ACHN (cell line): ENCODE measurements at regions not wholly inside any gene's neighbourhood (a gene's known extent, or its start where the extent isn't known, plus 50 kb on each side); places are given as distances from the start of the nearest gene placed in this dataset.
A peak's percentile ranks its signal among the peaks of the same experiment; 100 is the strongest.

Source experiments
- DNase-seq: peaks from one replicate; pipeline ENCODE4 v3.0.0-alpha.2; 2015
- in situ Hi-C: cut with HindIII; loops from 2 replicates; pipeline ENCODE4 v1.10.0; 2017; ENCODE audit warnings: low sequenced_read_pairs, low pct_ligation_motif_present, low pct_unique_long_range_greater_than_20kb

DNA sequence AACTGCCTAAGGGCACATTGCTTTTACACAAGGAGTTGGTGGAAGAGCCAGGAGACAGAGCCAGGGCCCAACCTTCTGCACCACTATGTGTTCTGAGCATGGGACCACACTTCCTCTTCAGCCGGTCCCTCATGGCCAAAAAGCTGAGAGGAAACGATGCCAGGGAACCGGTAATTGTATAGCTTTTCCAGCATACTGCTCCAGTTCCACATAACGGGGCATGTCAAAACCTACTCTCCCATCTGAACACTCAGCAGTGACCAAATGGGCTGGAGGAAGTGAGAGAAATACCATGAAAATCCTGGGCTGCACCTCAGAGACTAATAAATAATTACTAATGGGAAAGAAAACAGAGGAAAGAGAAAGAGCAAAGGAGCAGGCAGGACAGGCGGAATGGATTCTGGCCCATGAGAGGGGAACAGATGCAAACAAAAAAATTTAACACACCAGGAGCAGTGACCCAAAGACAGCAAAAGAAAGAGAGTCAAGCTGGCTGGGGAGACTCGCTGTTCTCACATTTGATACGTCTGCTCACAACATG lies 52.0 kb upstream of the BMP2 start:
- in situ Hi-C loops = no loop called here
- no peak for DNase-seq

DNA sequence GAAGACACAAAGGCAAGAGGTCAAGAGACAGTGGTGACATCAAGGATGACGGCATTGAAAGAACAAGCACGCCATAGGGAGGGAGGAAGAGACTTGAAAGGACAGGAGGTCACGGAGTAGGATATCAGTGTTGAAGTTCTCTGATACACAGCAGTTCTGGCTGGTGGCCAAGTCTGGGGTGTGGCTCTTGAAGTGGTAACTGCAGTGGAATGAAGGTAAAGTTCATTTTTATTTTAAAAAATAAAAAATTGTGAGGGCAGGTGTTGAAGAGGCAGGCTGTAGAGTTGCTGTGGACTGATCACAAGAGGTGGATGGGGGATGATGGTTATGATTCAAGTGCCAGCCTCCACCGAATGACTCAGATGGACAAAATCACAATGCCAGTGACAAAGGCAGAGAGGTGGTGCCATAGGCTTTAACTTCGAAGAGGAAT lies 53.2 kb upstream of the BMP2 start:
- DNase-seq = no peak

DNA sequence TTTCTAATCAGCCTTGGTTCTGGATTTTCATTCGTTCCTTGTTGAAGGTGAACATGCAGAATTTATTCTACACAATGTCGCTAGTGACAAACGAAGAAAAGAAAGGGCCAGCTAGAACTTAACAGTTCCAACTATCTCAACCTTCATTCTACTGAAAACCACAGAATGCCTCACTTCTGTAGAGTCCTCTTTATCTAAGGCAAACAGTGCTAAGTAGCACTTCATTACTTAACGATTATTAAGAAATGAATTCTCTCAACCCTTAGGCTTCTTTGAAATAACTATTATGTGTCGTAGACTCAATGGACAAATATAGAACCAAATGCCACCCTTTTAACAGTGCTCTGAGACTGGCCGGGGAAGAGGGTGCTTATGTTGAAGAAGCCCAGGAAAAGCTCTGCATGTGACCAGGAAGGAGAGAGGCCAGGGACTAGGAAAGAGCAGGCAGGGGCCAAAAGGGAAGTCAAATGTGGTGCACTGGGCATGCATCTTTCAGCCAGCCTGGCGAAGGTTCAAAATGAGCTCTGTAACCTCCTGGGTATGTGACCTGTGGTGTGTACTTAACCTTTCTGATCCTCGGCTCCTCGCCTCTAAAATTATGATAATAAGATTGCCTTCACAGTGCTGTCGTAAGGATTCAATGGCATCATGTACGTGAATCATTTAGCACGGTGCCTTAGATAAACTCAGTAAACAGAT lies 55.4 kb upstream of the BMP2 start:
- no peak for DNase-seq
- in situ Hi-C loops = no loop called here

More for the DNA sequence above, 53.2 kb upstream of the BMP2 start:
- in situ Hi-C loops = no loop called here

DNA sequence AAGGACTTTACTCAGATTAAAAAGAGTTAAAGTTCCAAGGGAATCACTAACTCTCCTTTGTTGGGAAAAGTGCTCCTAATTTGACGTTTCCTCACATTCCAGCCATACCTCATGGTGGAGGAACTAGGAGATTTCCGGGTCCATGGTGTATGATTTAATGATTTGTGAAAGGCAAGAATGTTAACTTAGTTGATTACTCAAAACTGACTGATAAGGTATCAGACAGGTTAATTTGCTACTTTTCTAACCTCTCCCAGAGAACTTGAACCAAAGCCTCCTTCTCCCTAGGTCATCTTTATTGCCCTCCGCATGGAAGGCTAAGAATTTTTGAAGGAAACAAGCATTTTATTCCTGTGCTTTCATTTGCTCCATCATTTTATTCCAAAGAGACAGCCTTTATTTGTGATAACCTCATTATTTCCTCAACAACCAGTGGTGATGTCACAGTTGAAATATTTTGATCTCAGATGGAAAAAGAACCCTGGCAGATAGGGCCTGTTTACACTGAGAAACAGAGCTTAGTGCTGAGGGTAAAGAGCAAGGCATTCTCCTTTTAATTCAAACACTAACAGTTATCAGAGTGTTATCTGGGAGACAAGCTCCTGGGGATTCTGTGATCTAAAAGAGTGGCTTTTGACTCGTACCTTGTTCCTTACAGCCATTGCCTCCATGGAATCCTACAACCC lies 57.4 kb upstream of the BMP2 start:
- DNase-seq = no peak
- in situ Hi-C loops = no loop called here

DNA sequence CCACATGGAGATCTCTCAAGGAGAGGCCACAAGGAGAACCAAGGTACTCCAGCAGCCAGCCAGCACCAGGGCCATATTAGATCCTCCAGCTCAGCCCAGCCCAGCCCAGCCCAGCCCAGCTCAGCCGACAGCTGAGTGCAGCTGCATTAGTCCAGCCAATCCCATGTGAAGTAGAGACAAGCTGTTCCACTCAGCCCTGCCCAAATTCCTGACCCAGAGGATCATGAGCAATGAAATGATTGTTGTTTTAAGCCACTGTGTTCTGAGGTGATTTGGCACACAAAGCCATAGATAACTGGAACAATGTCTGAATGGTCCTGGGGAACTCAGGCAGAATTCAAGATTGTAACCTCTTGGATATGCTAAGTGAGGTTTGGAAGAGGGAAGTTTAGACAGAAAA lies 59.5 kb upstream of the BMP2 start:
- DNase-seq = peak; percentile 8
- in situ Hi-C loops = no loop called here

DNA sequence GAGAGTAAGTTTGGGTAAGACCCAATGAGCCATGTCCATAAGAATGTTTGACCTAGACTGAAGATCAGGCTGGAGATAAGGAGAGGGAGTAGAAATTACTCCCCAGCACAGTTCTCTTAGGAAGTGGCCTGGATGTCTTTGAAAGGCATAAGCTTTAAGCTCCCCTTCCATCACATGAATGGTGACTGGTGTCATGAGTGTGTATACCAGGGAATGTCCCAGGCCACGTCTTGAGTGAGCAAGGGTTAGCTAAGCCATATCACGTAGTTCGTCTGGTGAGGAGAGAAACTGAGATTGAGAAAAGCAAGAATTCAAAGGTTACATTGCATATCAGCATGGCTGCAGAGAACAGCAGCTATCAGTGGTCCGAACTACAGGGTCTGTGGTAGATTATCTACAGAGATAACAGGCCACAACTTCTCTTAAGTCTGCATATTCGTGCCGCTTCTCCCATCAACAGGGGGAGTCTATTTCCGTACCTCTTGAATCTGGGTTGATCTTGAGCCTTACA lies 60.1 kb upstream of the BMP2 start:
- DNase-seq = no peak

DNA sequence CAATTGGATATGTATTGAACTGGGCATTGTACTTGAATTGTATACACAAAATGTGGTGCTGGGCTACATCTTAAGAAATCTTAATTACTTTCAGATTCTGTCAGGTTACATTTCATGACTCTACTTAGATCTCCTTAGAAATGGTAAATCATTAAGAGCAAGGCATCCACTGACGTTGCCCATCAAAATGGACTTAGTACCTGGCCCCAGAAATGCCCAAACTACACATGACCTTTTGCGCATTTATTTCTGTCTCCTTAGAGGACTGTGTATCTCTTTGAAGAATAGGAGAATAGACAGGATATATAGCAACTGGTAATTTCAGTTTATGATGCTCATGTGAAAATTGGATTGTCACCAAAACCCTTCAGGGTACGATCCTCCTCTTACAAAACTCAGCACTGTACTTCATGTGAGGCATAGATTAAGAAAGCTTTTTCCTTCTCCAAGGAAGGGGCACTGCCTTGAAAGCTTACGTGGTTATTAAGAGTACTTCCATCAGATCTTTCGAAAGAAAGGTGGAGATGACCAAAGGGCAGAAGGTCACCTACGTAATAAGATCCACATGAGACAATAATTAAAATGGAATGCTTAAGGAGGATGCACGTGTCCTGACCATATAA lies 61.4 kb upstream of the BMP2 start:
- in situ Hi-C loops = no loop called here
- DNase-seq = no peak

More for the DNA sequence above, 60.1 kb upstream of the BMP2 start:
- in situ Hi-C loops = no loop called here

DNA sequence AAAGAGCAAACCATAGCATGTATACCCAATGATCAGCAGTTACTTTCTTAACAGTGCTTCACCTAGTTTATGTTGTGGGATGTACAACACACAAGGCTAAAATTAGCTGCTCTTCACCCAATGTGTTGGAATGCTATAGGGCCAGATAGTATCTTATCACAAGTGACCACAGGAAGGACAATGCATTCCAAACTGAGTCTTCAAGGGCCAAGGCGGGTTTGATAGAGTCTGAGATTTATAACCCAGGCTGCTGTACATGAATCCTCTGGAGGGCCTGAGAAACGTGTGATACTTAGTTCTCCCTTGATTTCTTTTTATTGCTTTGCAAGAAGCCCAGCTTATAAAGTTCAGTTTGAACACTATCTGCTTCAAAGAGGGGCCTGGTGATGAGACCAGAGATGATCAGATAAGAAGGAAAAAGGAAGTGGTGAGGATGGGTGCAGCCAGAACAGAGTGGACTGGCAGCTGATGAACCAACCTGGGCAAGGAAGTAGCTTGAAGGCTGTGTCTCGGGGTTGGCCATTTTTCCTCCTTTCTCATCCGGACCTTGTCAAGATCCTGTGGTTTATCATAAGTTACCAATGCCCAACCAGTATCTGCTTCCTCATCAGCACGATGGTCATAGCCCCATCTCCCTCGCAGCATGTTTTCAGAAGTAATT lies 62.2 kb upstream of the BMP2 start:
- DNase-seq = no peak
- in situ Hi-C loops = no loop called here

DNA sequence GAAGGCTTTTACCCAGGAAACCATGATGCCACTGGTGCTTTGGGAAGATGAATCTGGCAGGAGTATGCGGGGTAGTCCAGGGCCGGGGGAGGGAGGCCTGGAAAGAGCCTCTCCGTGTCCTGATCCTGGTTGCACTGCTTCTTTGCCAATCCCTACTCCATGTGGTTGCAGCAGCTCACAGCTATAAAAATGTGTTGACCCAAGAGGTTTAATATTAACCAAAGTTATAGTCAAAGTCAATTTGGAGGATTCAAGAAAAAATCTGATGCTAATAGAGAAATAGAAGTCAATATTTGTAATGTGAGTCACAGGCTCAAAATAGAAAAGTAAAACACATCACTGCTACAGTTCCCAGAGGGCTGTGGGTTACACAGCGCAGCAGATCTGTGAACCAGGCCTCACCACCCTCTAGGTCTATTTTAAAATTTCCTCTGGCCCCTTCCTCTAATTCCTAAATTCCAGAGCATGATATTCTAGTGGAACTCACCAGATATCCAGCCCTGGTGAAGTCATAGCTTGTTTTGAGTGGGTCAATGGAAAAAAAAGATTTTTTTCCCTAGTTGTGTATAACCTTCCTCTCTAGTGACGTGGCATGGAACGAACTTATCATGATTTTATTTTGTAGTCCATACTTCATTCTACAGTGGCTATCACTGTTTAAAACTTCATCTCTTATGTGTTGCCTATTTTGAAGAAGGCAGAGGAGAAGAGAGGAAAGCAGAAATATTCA lies 63.2 kb upstream of the BMP2 start:
- peak; percentile 76 for DNase-seq
- in situ Hi-C loops = no loop called here

DNA sequence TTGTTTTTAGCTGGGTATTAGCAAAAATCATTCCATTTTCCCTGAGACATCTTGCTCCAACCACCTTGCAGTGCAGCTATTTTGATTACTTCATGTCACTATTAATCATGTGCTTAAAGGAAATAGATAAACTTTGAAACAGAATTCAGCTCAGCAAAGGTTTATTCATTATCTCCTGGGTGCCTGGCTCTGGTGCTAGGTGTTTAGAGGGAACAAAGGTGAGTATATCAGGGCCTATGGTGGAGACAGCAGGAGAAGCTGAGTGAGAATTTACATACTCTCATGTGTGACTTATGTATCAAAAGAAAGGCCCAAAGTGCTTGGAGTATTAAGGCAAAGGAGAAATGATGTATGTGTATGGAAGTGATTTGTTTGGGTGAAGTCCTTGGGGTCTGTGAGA lies 63.8 kb upstream of the BMP2 start:
- no peak for DNase-seq
- in situ Hi-C loops = no loop called here

DNA sequence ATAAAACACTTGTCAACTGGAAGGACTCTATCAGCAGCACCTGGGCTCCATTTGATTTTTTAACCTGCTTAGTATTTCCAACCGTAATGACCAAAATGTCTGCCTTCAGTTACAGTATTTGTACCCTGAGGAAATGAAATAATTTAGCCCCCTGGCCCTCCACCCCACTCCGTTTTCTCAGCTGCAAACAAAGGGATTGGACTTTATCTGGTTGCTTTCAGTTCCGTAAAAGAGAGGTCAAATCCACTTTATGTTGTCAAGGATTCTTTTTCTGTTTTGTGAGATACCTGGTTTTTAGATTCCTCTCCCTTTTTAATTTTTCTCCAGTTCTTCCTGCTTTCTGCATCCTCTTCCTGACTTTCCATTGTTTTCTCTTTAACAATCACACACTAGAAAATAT lies 64.4 kb upstream of the BMP2 start:
- in situ Hi-C loops = no loop called here
- DNase-seq = no peak

DNA sequence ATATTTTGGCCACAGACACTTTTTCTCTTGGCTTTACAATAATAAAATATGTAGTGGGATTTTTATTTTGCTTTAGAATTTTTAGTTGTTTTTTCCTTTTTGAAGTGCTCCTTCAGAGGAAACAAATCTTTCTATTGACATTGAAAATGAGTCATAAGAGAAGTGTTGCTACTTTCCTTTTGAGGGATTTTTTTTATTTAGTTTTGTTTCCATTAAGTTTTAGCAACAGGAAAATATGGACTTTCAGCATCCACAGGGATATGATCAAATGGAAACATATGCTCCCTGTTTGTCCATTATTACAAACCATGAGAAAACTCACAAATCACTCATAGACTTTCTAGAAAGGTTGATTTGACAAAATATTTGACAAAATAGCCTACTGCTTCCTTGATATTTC lies 65.3 kb upstream of the BMP2 start:
- DNase-seq = no peak
- in situ Hi-C loops = no loop called here

DNA sequence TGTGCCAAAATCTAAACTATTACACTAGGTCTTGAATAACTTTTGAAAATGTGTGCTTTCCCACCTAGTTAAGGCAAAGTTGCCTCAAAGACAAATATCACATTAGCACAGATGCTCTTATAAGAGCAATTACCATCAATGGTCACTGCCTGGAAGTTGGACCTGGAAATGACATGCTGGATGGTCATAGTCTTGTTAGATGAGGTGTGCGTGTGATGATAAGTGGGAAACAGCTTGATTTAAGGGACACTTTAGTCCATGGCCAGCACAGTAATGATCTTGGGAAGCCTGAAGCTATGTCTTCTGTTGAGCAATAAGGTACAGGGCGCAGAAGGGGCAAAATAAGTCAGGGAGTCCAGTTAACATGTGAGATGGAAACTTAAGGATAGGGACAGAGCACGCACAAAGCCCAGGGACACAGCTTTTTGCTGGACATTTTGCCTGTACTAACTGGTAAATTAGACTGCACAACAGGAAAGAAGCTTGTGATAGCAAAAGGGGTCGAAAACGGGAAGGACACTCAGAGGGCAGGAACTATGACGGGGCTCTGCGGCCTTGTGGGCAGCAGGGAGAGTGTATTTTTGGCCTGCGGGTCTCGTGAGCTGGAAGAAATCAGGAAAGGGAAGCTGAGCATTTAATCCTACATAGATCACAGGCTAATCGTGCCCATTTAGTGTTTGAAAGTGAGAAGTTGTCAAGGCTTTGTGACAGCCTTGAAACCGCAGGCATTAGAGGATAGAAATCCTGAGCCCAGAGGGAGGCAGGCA lies 66.7 kb upstream of the BMP2 start:
- no peak for DNase-seq
- in situ Hi-C loops = no loop called here

DNA sequence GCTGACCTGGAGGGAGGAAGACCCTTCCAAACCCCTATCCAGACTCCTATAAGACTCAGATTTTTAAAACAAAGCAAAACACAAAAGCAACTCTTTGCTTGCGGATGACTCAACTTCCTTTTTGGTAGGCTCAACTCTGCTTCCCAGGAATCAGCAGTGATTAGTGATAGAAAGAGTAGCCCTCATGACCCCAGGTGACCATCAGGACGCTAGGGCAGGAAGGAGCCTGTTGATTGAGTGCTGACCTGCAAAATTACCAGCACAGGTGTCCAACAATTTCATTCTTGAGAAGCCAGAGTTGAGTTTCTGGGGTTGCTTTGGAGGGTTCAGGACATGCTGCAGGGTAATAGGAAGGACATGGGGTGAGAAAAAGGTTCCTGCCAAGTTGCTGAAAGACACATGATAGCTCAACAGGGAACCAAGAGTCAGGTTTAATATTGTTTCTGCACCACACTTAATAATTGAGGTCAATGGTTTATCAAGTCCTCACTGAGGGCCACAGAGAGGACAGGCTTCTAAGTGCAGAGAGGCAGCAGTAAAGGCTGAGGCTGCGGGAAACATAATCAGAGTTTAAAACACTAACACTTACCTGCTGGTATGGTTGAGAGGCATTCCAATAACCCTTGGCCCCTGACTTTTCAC lies 67.4 kb upstream of the BMP2 start:
- in situ Hi-C loops = no loop called here
- no peak for DNase-seq

DNA sequence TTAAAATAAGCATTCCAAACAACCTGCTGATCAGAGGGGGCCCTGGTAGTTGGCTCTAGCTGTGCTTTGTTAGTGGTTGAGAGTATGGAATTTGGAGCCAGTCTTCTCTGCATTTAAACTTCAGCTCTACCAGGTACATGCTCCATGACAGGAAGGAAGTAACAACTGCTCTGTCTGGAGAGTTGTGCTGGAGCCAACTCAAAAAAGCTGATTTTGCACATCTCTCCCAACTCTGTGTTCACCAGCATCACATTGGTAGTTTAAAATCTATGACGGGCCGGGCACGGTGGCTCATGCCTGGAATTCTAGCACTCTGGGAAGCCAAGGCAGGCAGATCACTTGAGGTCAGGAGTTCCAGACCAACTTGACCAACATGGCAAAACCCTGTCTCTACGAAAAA lies 68.8 kb upstream of the BMP2 start:
- no peak for DNase-seq
- in situ Hi-C loops = no loop called here

DNA sequence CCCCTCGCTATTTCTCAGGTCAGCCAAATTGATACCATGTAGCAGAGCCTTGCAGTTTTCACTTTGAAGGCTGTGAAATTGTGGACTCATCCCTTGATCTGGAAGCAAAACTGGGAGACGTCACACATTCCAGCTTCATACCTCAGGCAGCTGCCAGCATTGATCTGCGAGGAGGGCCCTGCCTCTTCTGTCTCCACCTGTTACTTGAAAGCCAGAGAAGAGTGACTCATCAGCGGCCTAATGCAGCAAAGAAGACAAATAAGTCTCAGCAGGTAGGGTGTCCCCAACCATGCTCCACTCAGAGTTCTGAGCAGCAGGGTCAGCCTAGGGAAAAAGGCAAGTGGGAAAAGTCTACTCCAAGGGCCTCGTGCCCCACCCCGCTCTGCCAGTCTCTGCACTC lies 69.4 kb upstream of the BMP2 start:
- no peak for DNase-seq

DNA sequence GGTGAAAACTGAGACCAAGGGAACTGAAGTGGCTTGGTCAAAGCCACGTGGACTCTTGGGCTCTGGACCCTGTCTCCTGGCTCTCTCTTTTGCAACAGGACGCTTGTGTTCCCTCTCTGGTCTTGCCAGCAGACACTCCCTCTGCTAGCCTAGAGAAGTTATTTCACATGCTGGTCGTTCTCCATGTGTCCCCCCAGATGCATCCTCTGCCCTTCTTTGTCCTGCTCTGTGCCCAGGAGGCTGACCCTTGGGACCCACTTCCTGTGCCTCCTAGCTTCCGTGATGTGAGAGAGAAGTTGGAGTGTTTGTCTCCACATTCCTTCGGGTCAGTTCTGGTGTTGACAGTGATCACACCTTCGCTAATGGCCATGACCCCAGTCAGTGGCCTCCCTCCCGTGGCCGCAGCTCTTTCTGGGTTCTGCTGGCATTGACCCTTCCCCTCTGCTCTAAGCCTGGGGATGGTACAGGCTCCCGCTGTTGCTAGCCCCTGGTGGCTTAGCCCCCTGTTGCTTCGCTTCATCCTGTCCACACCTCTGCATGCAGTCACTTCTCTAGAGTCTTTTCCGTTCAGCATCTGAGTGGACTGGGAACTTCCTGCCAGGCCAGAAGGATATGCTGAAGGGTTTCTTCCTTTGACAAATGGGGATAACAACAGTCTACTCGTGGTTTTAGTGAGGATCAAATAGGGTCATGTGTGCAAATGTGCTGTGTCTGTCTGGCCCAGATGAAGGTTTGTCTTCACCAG lies 70.1 kb upstream of the BMP2 start:
- no peak for DNase-seq
- in situ Hi-C loops = no loop called here

More for the DNA sequence above, 69.4 kb upstream of the BMP2 start:
- in situ Hi-C loops = no loop called here
